CD14-positive monocyte (primary cell): ENCODE measurements at regions not wholly inside any gene's neighbourhood (a gene's known extent, or its start where the extent isn't known, plus 50 kb on each side); places are given as distances from the start of the nearest gene placed in this dataset.

ENCODE experiments used
- DNase-seq, 3 donors: peaks; one replicate each; pipeline ENCODE4 v3.0.0-alpha.2; 2011 to 2022
- H2AFZ ChIP-seq: 2 replicates; pipeline ENCODE4 v1.6.0; 2012; ENCODE audit warnings: mild to moderate bottlenecking, low read depth, low read length, inconsistent platforms; ENCODE audit not compliant: insufficient read depth, poor library complexity, severe bottlenecking
- H3K27ac ChIP-seq, 2 donors: 1 replicate in 1 of 2; 2 replicates in 1 of 2; pipeline ENCODE4 v1.5.1; 2012 to 2013; ENCODE audit warnings: low read length in 2 of 2, control low read depth in 1 of 2, inconsistent platforms in 1 of 2, low read depth in 1 of 2, mild to moderate bottlenecking in 1 of 2
- H3K27me3 ChIP-seq, 2 donors: one replicate each; pipeline versions ENCODE4 v1.6.0 to v1.6.1; 2011 to 2013; ENCODE audit warnings: low read length in 2 of 2; ENCODE audit not compliant: control insufficient read depth in 2 of 2, insufficient read depth in 2 of 2
- H3K36me3 ChIP-seq, 2 donors: replicated peaks in 1 of 2; 1 replicate in 1 of 2; 2 replicates in 1 of 2; pipeline versions ENCODE4 v1.5.1 to v1.6.1; 2012 to 2013; ENCODE audit warnings: low read length in 2 of 2, control low read depth in 1 of 2, inconsistent platforms in 1 of 2, mild to moderate bottlenecking in 1 of 2; ENCODE audit not compliant: insufficient read depth in 2 of 2, control insufficient read depth in 1 of 2
- H3K4me1 ChIP-seq, 2 donors: 1 replicate in 1 of 2; 2 replicates in 1 of 2; pipeline versions ENCODE4 v1.5.1 to v1.6.1; 2012 to 2013; ENCODE audit warnings: low read length in 2 of 2, control low read depth in 1 of 2, inconsistent platforms in 1 of 2, mild to moderate bottlenecking in 1 of 2, moderate library complexity in 1 of 2; ENCODE audit not compliant: insufficient read depth in 2 of 2, control insufficient read depth in 1 of 2
- H3K4me2 ChIP-seq: replicated peaks from 2 replicates; pipeline ENCODE3; 2012; ENCODE audit warnings: low read length, moderate library complexity, mild to moderate bottlenecking; ENCODE audit not compliant: poor library complexity, severe bottlenecking; ENCODE audit errors: extremely low read depth
- H3K4me3 ChIP-seq, 3 experiments: fragments of 200-600 bp in 1 of 3; sonication (generic) in 1 of 3; replicated peaks in 1 of 3; 1 replicate in 2 of 3; 2 replicates in 1 of 3; pipeline ENCODE4 v1.5.1; 2011 to 2013; ENCODE audit warnings: low read length in 3 of 3, mild to moderate bottlenecking in 3 of 3, control low read depth in 2 of 3, low read depth in 2 of 3, inconsistent platforms in 1 of 3, moderate library complexity in 1 of 3
- H3K79me2 ChIP-seq: 2 replicates; pipeline ENCODE4 v1.6.0; 2012; ENCODE audit warnings: mild to moderate bottlenecking, control low read depth, inconsistent platforms, low read length, moderate library complexity; ENCODE audit not compliant: insufficient read depth
- H3K9ac ChIP-seq: 2 replicates; pipeline ENCODE4 v1.6.0; 2017; ENCODE audit warnings: low read length, mild to moderate bottlenecking; ENCODE audit not compliant: insufficient read depth, poor library complexity, severe bottlenecking
- H3K9me3 ChIP-seq, 2 donors: replicated peaks in 1 of 2; 1 replicate in 1 of 2; 2 replicates in 1 of 2; pipeline versions ENCODE4 v1.5.1 to v1.6.1; 2012 to 2013; ENCODE audit warnings: low read length in 2 of 2, control low read depth in 1 of 2; ENCODE audit not compliant: control insufficient read depth in 1 of 2, insufficient read depth in 1 of 2
- H4K20me1 ChIP-seq: 2 replicates; pipeline ENCODE4 v1.6.0; 2012; ENCODE audit warnings: mild to moderate bottlenecking, low read length, control low read depth, moderate library complexity; ENCODE audit not compliant: insufficient read depth
- H3K27ac Mint-ChIP-seq, 7 donors: one replicate each; pipeline ENCODE4 v1.8.0; 2020; ENCODE audit warnings: mild to moderate bottlenecking in 7 of 7, mixed read lengths in 7 of 7, moderate library complexity in 6 of 7, inconsistent platforms in 2 of 7
- H3K27me3 Mint-ChIP-seq, 3 donors: one replicate each; pipeline ENCODE4 v1.8.0; 2021 to 2022; ENCODE audit warnings: low read depth in 3 of 3, mild to moderate bottlenecking in 3 of 3, mixed read lengths in 3 of 3, moderate library complexity in 3 of 3, inconsistent platforms in 1 of 3
- H3K36me3 Mint-ChIP-seq, 2 donors: one replicate each; pipeline ENCODE4 v1.8.0; 2020; ENCODE audit warnings: mixed read lengths in 2 of 2, inconsistent platforms in 1 of 2, mild to moderate bottlenecking in 1 of 2
- H3K4me1 Mint-ChIP-seq: one replicate; pipeline ENCODE4 v1.8.0; 2020; ENCODE audit warnings: mild to moderate bottlenecking, mixed read lengths
- H3K4me3 Mint-ChIP-seq, 2 donors: one replicate each; pipeline ENCODE4 v1.8.0; 2020; ENCODE audit warnings: mild to moderate bottlenecking in 2 of 2, mixed read lengths in 2 of 2, moderate library complexity in 1 of 2
- H3K9me3 Mint-ChIP-seq, 7 donors: one replicate each; pipeline ENCODE4 v1.8.0; 2020 to 2022; ENCODE audit warnings: mixed read lengths in 7 of 7, mild to moderate bottlenecking in 6 of 7, moderate library complexity in 6 of 7, inconsistent platforms in 2 of 7
- CTCF ChIP-seq: fragments of 200-600 bp; IDR thresholded peaks from one replicate; pipeline ENCODE4 v1.8.0; 2022; ENCODE audit warnings: antibody characterized with exemption, mild to moderate bottlenecking
- WGBS: methylation state at CpG from one replicate; pipeline ENCODE4 v1.1.5; 2013; ENCODE audit warnings: missing lambda C conversion rate; ENCODE audit not compliant: insufficient coverage; 5-methylcytosine and 5-hydroxymethylcytosine counted together
- intact Hi-C, 2 donors: fragments of 100-400 bp; cut with micrococcal nuclease; formaldehyde crosslinking; loops; one replicate each; pipeline versions ENCODE4 v1.15.0 to v1.15.1; 2023

- intact Hi-C loops, result loop anchor here in 1 of 2 donors (5.0 kb wide), 1 partner anchor 33 kb away; no protein-coding TSS in a partner anchor
- H3K27ac ChIP-seq, result peak overlapping the region in 1 of 2 donors; percentile 17
- H3K4me3 Mint-ChIP-seq, result peak overlapping the region in 1 of 2 donors; percentile 61
- H3K9me3 ChIP-seq, result no peaks in the 10 kb centered on the region
- H3K4me1 Mint-ChIP-seq, result peaks cover 54% of the 10 kb centered on the region
- no peaks in the 10 kb centered on the region for H3K27me3 ChIP-seq
- H3K79me2 ChIP-seq, result peaks cover 21% of the 10 kb centered on the region
- peaks cover 0 to 3% of the 10 kb centered on the region in 2 donors for H3K36me3 Mint-ChIP-seq
- DNase-seq, result no peak
- H3K27ac Mint-ChIP-seq, result peak overlapping the region in 1 of 7 donors; percentile 19
- peaks cover 48 to 74% of the 10 kb centered on the region in 2 donors for H3K4me1 ChIP-seq
- WGBS, result 18% methylated on average over 2 of the region's 6 CpGs
- no peak overlapping the region for H3K4me3 ChIP-seq
- H3K27me3 Mint-ChIP-seq, result no peaks in the 10 kb centered on the region
- peak overlapping the region; percentile 10 for H3K4me2 ChIP-seq
- no peak overlapping the region for H3K9ac ChIP-seq
- H3K36me3 ChIP-seq, result no peaks in the 10 kb centered on the region
- TF ChIP-seq CTCF, result no peak
- H4K20me1 ChIP-seq, result no peaks in the 10 kb centered on the region
- peaks cover 0 to 4% (median 2%) of the 10 kb centered on the region in 7 donors for H3K9me3 Mint-ChIP-seq
- peak overlapping the region; percentile 65 for H2AFZ ChIP-seq
These were observed 103.2 kb upstream of the RIPOR2 start for GRCh38 chr6:25038999-25039398.

GRCh38 chr6:25041485-25042035 lies 105.8 kb upstream of the RIPOR2 start:
- peaks cover 9% of the 10 kb centered on the region for H3K79me2 ChIP-seq
- no peaks in the 10 kb centered on the region for H3K36me3 ChIP-seq
- H3K27me3 ChIP-seq, result no peaks in the 10 kb centered on the region
- H3K27ac ChIP-seq, result peak overlapping the region in 1 of 2 donors; percentile 69
- DNase-seq, result no peak
- H3K9ac ChIP-seq, result peak overlapping the region; percentile 49
- no peaks in the 10 kb centered on the region for H3K27me3 Mint-ChIP-seq
- intact Hi-C loops, result loop anchor here in 1 of 2 donors (1.0 kb wide), 1 partner anchor 7 kb away; no protein-coding TSS in a partner anchor
- H3K36me3 Mint-ChIP-seq, result peaks cover 0 to 3% of the 10 kb centered on the region in 2 donors
- H3K4me3 ChIP-seq, result peak overlapping the region; percentile 37 to 70 (median 59)
- H3K4me2 ChIP-seq, result peak overlapping the region; percentile 80
- H3K27ac Mint-ChIP-seq, result peak overlapping the region in 6 of 7 donors; percentile 61 to 92 (median 76)
- H3K4me1 ChIP-seq, result peaks cover 31 to 56% of the 10 kb centered on the region in 2 donors
- TF ChIP-seq CTCF, result no peak
- H3K4me3 Mint-ChIP-seq, result peak overlapping the region; percentile 88 to 93
- H2AFZ ChIP-seq, result peak overlapping the region; percentile 77
- peaks cover 42% of the 10 kb centered on the region for H3K4me1 Mint-ChIP-seq
- WGBS, result under 1% methylated on average over 9 of the region's 12 CpGs
- H4K20me1 ChIP-seq, result no peaks in the 10 kb centered on the region
- H3K9me3 ChIP-seq, result no peaks in the 10 kb centered on the region
- H3K9me3 Mint-ChIP-seq, result peaks cover 0 to 4% (median 2%) of the 10 kb centered on the region in 7 donors
